GM12878 (cell line): ENCODE measurements at regions not wholly inside any gene's neighbourhood (a gene's known extent, or its start where the extent isn't known, plus 50 kb on each side); places are given as distances from the start of the nearest gene placed in this dataset.
"Not testable (repeated sequence)": the region's sequence is repeated elsewhere in the genome, so short reads cannot be mapped to it uniquely, and the experiment has no call there.

Source experiments
- ATF2 ChIP-seq: IDR thresholded peaks from 2 replicates; pipeline ENCODE4 v1.6.1; 2012; ENCODE audit warnings: low read length, inconsistent platforms
- CHD4 ChIP-seq: fragments of 200-600 bp; sonication (generic); IDR thresholded peaks from 2 replicates; pipeline ENCODE4 v1.6.1; 2016; ENCODE audit warnings: mild to moderate bottlenecking
- CREM ChIP-seq: IDR thresholded peaks from 2 replicates; pipeline ENCODE4 v1.6.1; 2014; ENCODE audit warnings: antibody characterized with exemption, low read depth
- CTCF ChIP-seq, 3 experiments: IDR thresholded peaks in 2 of 3; conservative IDR thresholded peaks in 1 of 3; 2 replicates each; pipeline ENCODE4 v1.5.1; 2011; ENCODE audit warnings: low read depth in 3 of 3, low read length in 3 of 3, mild to moderate bottlenecking in 3 of 3, control low read depth in 2 of 3, moderate library complexity in 2 of 3, inconsistent platforms in 1 of 3, mixed read lengths in 1 of 3; ENCODE audit not compliant: control insufficient read depth in 2 of 3, insufficient read depth in 1 of 3; ENCODE audit errors: extremely low read depth in 1 of 3
- JUND ChIP-seq: IDR thresholded peaks from 2 replicates; pipeline ENCODE4 v1.6.1; 2012; ENCODE audit warnings: low read depth, mild to moderate bottlenecking, low read length, improper control_type of control experiment, moderate library complexity
- SP1 ChIP-seq: IDR thresholded peaks from one replicate; pipeline ENCODE4 v1.6.1; 2011; ENCODE audit warnings: low read depth, low read length
- YY1 ChIP-seq: IDR thresholded peaks from 2 replicates; pipeline ENCODE4 v1.6.1; 2011; ENCODE audit warnings: low read depth, mild to moderate bottlenecking, low read length

DNA sequence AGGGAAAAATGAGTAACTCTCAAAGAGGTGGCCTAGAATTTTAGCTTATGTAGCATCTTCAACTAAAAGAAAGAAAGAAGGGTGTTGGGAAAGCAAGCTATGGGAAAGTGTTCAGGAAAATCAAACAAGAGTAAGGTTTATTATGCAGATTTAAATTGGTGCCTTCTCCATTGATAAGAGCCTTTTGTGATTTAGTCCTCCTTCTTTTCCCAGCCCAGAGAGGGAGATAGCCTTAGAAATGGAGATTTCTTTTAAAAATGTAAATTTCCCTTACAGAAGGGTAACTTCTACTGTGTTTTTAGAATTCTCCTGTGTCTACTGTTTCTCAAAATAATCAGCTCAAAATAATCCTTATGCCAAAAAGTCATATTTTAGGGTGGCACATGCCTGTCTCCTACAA is 104.5 kb downstream of the FAM72B start:
- TF ChIP-seq ATF2; CHD4; CTCF (IDR thresholded peaks at IDR 0.05 in 2 of 3, conservative IDR thresholded peaks at IDR 0.05 in 1 of 3; ENCODE audit: control insufficient read depth in 2 of 3, extremely low read depth in 1 of 3, insufficient read depth in 1 of 3, low read depth in 3 of 3, low read length in 3 of 3); CREM; YY1; JUND; SP1: not testable (repeated sequence)
